ENCODE measurements at regions not wholly inside any gene's neighbourhood (a gene's known extent, or its start where the extent isn't known, plus 50 kb on each side); places are given as distances from the start of the nearest gene placed in this dataset.

- TF ChIP-seq POLR2A (IDR thresholded peaks at IDR 0.05), result no peak
- no peak for TF ChIP-seq CTCF (IDR thresholded peaks at IDR 0.05)
These were observed 412.8 kb upstream of the IRX4 start for GRCh38 chr5:2295476-2295875.
